ENCODE measurements at regions not wholly inside any gene's neighbourhood (a gene's known extent, or its start where the extent isn't known, plus 50 kb on each side); places are given as distances from the start of the nearest gene placed in this dataset.
A peak's percentile ranks its signal among the peaks of the same experiment; 100 is the strongest.
"Not testable (repeated sequence)": the region's sequence is repeated elsewhere in the genome, so short reads cannot be mapped to it uniquely, and the experiment has no call there.

DNA sequence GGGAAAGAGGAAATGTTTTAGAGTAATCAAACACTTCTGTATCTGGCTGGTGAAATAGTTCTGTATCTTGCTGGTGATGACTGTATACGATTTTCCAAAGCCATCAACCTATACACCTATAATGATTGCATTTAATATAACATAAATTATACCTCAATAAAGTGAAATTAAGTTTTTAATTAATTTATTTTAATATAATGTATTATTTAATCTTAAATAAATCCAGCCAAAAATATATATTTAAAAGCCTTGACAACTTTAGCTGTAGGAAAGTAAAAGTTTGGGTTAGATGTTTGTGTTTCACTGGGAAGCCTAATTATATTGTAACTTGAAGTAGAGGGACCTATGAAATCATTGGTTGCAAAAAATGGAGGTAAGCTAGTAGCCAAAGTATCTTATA lies 654.8 kb upstream of the MIS18BP1 start:
- Histone ChIP-seq H3K27ac (ENCODE audit: low read depth, low read length) (no peak overlapping the region), H3K9me3 (ENCODE audit: control insufficient read depth, insufficient read depth, low read depth, low read length) (peaks cover 5% of the 10 kb centered on the region)

DNA sequence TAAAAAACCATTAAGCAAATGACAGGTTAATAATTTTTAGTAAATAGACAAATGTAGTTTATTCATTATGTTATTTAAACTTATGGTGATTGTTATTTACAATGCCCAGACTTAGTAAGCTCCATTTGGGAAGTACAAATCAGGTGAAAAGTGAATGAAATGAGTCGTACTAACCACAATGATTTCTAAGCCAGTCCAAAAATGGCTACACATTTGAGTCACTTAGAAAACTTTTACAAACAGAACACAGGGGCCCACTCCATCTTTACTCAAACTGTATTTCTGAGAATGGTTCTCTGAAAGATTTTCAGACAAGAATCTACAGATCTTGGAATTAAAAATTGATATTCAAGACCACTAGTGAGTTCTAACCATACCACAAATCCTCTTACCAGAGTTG lies 653.3 kb upstream of the MIS18BP1 start:
- Histone ChIP-seq H3K27ac (ENCODE audit: low read depth, low read length) (no peak overlapping the region), H3K4me3 (ENCODE audit: low read depth, low read length) (no peak overlapping the region), H3K4me1 (ENCODE audit: control insufficient read depth, insufficient read depth, low read length) (no peaks in the 10 kb centered on the region), H3K9ac (ENCODE audit: low read length) (no peak overlapping the region), H3K36me3 (ENCODE audit: control insufficient read depth, insufficient read depth, low read length) (no peaks in the 10 kb centered on the region), H3K9me3 (ENCODE audit: control insufficient read depth, insufficient read depth, low read depth, low read length) (peaks cover 5% of the 10 kb centered on the region), H3K27me3 (ENCODE audit: control insufficient read depth, insufficient read depth, low read length) (no peaks in the 10 kb centered on the region)

More for the DNA sequence above, 654.8 kb upstream of the MIS18BP1 start:
- H3K36me3 ChIP-seq (ENCODE audit: control insufficient read depth, insufficient read depth, low read length) = no peaks in the 10 kb centered on the region
- no peak overlapping the region for H3K4me3 ChIP-seq (ENCODE audit: low read depth, low read length)
- H3K9ac ChIP-seq (ENCODE audit: low read length) = no peak overlapping the region
- no peaks in the 10 kb centered on the region for H3K27me3 ChIP-seq (ENCODE audit: control insufficient read depth, insufficient read depth, low read length)
- H3K4me1 ChIP-seq (ENCODE audit: control insufficient read depth, insufficient read depth, low read length) = no peaks in the 10 kb centered on the region

DNA sequence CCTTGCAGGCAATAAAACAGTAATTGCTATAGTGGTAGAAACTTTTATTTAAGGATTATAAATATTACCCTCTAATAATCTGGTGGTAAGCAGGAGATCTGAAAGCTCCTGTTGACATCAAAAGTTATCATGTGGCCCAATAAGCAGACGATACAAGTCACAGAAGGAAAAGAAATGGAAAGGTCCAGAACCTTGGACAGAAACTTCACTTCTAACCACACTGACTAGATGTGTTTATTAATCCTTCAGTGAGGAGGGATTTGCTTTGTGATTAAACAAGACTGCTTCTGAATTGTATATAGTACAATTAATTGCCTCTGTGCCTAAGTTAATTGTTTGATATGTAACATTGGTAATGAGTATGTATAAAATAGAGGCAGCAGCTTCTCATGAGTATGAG lies 652.7 kb upstream of the MIS18BP1 start:
- no peaks in the 10 kb centered on the region for H3K27me3 ChIP-seq (ENCODE audit: control insufficient read depth, insufficient read depth, low read length)
- no peak overlapping the region for H3K4me3 ChIP-seq (ENCODE audit: low read depth, low read length)
- no peak overlapping the region for H3K9ac ChIP-seq (ENCODE audit: low read length)
- H3K4me1 ChIP-seq (ENCODE audit: control insufficient read depth, insufficient read depth, low read length) = no peaks in the 10 kb centered on the region
- H3K9me3 ChIP-seq (ENCODE audit: control insufficient read depth, insufficient read depth, low read depth, low read length) = peaks cover 3% of the 10 kb centered on the region
- no peaks in the 10 kb centered on the region for H3K36me3 ChIP-seq (ENCODE audit: control insufficient read depth, insufficient read depth, low read length)
- H3K27ac ChIP-seq (ENCODE audit: low read depth, low read length) = no peak overlapping the region

DNA sequence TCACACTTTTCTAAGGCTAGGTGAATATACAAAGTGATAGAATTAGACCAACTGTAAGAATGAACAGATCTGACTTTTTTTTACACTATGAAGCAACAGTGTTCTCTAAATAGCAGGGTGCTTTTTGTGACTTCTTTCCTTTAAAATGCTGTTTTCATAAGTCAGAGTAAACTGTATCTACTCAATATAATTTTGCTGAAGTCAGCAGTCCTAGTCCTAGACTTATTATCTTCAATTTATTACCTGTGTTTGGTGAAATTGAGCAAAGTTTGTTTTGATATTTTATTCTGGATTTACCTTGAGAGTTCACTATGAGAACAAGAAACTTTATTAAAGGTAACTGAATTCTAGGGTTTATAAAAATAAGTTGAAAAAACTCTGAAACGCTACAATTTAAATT lies 651.3 kb upstream of the MIS18BP1 start:
- Histone ChIP-seq H3K27me3 (ENCODE audit: control insufficient read depth, insufficient read depth, low read length) (no peaks in the 10 kb centered on the region), H3K27ac (ENCODE audit: low read depth, low read length) (no peak overlapping the region), H3K36me3 (ENCODE audit: control insufficient read depth, insufficient read depth, low read length) (no peaks in the 10 kb centered on the region), H3K4me3 (ENCODE audit: low read depth, low read length) (no peak overlapping the region), H3K4me1 (ENCODE audit: control insufficient read depth, insufficient read depth, low read length) (no peaks in the 10 kb centered on the region), H3K9ac (ENCODE audit: low read length) (no peak overlapping the region), H3K9me3 (ENCODE audit: control insufficient read depth, insufficient read depth, low read depth, low read length) (no peaks in the 10 kb centered on the region)

DNA sequence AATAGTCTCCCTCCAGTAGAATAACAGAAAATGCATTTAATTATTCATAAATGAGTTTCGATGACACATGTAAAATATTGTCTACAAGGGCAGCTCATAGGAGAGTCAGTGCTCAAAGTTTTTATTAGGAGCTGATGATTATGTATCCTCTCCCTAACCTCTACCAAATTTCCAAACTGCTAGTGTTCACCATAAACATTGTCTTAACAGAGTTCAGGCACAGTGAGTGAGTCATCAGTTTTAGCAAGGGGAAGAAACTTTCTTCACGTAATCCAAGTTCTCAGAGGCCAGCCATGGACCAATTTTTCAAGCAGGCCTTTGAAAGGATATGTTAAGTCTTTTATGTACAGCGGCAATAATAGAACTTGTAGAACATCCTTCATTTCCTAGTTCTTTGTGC lies 649.2 kb upstream of the MIS18BP1 start:
- Histone ChIP-seq H3K27ac (ENCODE audit: low read depth, low read length) (no peak overlapping the region), H3K27me3 (ENCODE audit: control insufficient read depth, insufficient read depth, low read length) (no peaks in the 10 kb centered on the region), H3K9me3 (ENCODE audit: control insufficient read depth, insufficient read depth, low read depth, low read length) (no peaks in the 10 kb centered on the region), H3K4me3 (ENCODE audit: low read depth, low read length) (no peak overlapping the region), H3K9ac (ENCODE audit: low read length) (no peak overlapping the region), H3K36me3 (ENCODE audit: control insufficient read depth, insufficient read depth, low read length) (no peaks in the 10 kb centered on the region), H3K4me1 (ENCODE audit: control insufficient read depth, insufficient read depth, low read length) (no peaks in the 10 kb centered on the region)

DNA sequence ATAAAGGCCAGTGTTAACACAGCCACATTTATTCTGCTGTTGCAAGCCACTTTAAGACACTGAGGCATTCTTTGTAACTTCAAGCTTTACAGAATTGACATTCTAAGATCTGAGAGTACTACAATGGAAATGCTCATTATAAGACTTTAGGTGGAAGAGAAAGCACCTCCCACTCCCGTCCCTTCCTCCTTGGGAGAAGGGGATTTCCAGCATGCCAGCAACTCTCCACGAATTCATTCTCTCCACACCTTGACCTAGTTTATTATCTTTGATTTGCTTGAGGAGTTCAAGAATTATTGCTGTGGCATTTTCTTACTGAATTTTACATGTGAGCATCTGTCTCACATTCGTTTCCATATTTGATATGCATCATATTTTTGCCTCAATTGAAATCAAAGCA lies 644.4 kb upstream of the MIS18BP1 start:
- Histone ChIP-seq H3K27me3 (ENCODE audit: control insufficient read depth, insufficient read depth, low read length) (no peaks in the 10 kb centered on the region), H3K27ac (ENCODE audit: low read depth, low read length) (no peak overlapping the region), H3K4me1 (ENCODE audit: control insufficient read depth, insufficient read depth, low read length) (no peaks in the 10 kb centered on the region), H3K36me3 (ENCODE audit: control insufficient read depth, insufficient read depth, low read length) (no peaks in the 10 kb centered on the region), H3K4me3 (ENCODE audit: low read depth, low read length) (no peak overlapping the region), H3K9ac (ENCODE audit: low read length) (no peak overlapping the region), H3K9me3 (ENCODE audit: control insufficient read depth, insufficient read depth, low read depth, low read length) (no peaks in the 10 kb centered on the region)

DNA sequence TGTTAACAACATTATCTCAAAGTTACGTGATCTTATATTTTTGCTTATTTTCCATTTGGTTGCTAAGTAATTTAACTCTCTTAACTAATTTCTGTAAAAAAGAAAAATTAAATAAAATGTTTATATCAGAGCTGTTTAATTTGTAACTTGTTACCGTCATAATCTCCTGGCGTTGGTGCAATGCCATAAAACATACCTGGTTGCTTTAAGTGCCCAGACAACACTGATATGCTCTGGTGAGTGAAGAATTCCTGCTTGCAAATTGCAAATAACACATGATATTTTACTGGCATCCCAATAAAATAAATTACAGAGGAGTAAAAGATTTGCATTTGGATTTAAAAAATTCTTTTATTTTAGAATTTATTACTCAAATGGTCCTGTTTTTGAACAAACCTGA lies 640.1 kb upstream of the MIS18BP1 start:
- Histone ChIP-seq H3K36me3 (ENCODE audit: control insufficient read depth, insufficient read depth, low read length) (no peaks in the 10 kb centered on the region), H3K27me3 (ENCODE audit: control insufficient read depth, insufficient read depth, low read length) (no peaks in the 10 kb centered on the region), H3K9me3 (ENCODE audit: control insufficient read depth, insufficient read depth, low read depth, low read length) (no peaks in the 10 kb centered on the region), H3K9ac (ENCODE audit: low read length) (no peak overlapping the region), H3K27ac (ENCODE audit: low read depth, low read length) (no peak overlapping the region), H3K4me3 (ENCODE audit: low read depth, low read length) (no peak overlapping the region), H3K4me1 (ENCODE audit: control insufficient read depth, insufficient read depth, low read length) (peaks cover 11% of the 10 kb centered on the region)

DNA sequence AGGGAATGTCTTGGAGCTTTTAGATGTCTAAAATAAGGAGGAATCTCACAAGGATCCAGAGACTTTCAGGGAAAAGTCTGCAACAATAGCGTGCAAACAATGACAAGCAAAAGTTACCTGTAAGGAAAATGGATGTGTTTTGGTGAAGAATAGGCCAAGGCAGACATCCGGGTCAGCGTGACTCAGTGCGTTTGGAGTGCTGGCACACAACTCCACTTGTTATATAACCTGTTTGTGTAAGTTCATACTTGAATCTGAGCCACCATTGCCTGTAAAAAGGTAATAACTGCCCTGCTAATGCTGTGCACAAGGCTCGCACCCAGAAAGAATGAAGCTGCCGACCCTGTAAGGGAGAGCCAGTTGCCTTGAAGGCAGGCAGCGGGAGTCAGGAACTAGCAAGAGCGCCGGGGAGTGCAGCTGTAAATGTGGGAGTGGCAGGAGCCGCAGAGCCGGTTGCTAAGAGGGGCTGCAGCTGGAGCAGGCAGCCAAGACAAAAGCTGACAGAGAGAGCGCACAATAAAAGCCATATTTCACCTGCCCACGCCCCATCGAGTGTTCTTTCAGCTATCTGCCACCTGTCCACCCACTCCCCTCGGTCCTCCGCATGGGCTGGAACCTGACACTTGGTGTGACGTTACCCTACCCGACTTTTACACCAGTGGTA lies 638.5 kb upstream of the MIS18BP1 start:
- Histone ChIP-seq H3K4me1 (ENCODE audit: control insufficient read depth, insufficient read depth, low read length) (peaks cover 11% of the 10 kb centered on the region), H3K4me3 (ENCODE audit: low read depth, low read length) (peak overlapping the region; percentile 16; the same call in 1 of the 2 replicates), H3K9me3 (ENCODE audit: control insufficient read depth, insufficient read depth, low read depth, low read length) (no peaks in the 10 kb centered on the region), H3K9ac (ENCODE audit: low read length) (no peak overlapping the region), H3K27me3 (ENCODE audit: control insufficient read depth, insufficient read depth, low read length) (no peaks in the 10 kb centered on the region), H3K36me3 (ENCODE audit: control insufficient read depth, insufficient read depth, low read length) (no peaks in the 10 kb centered on the region), H3K27ac (ENCODE audit: low read depth, low read length) (no peak overlapping the region)

DNA sequence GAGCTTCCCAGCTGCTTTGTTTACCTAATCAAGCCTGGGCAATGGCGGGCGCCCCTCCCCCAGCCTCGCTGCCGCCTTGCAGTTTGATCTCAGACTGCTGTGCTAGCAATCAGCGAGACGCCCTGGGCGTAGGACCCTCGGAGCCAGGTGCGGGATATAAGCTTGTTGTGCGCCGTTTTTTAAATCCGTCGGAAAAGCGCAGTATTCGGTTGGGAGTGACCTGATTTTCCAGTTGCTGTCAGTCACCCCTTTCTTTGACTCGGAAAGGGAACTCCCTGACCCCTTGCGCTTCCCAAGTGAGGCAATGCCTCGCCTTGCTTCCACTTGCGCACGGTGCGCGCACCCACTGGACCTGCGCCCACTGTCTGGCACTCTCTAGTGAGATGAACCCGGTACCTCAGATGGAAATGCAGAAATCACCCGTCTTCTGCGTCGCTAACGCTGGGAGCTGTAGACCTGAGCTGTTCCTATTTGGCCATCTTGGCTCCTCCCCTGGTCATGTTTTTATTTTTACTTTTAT lies 635.8 kb upstream of the MIS18BP1 start:
- not testable (repeated sequence) for H3K36me3 ChIP-seq (ENCODE audit: control insufficient read depth, insufficient read depth, low read length); H3K27me3 ChIP-seq (ENCODE audit: control insufficient read depth, insufficient read depth, low read length); H3K27ac ChIP-seq (ENCODE audit: low read depth, low read length); H3K9me3 ChIP-seq (ENCODE audit: control insufficient read depth, insufficient read depth, low read depth, low read length)
- Histone ChIP-seq H3K4me1 (ENCODE audit: control insufficient read depth, insufficient read depth, low read length) (peaks cover 11% of the 10 kb centered on the region), H3K4me3 (ENCODE audit: low read depth, low read length) (peak overlapping the region; percentile 53), H3K9ac (ENCODE audit: low read length) (peak overlapping the region; percentile 48)

DNA sequence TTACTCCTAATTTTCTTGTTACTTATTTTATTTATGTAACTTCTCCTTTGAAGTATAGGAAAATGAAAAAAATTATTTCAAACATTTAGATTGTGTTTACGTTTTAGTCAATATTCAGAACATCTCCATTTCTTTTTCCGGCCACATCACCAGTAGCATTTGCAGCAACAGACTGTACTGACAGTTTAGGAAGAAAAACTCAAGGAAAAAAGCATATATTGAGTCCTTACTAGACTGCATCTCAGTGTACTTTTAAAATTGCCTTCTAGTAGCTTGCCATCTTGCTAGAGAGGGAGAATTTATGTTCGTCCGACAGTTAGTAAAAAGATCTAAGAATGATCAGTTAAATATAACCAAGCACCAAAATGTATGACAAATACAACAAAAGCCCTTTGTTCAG lies 625.0 kb upstream of the MIS18BP1 start:
- no peaks in the 10 kb centered on the region for H3K27me3 ChIP-seq (ENCODE audit: control insufficient read depth, insufficient read depth, low read length)
- H3K4me1 ChIP-seq (ENCODE audit: control insufficient read depth, insufficient read depth, low read length) = no peaks in the 10 kb centered on the region
- no peak overlapping the region for H3K4me3 ChIP-seq (ENCODE audit: low read depth, low read length)
- no peak overlapping the region for H3K9ac ChIP-seq (ENCODE audit: low read length)
- peaks cover 6% of the 10 kb centered on the region; the same call in 1 of the 2 replicates for H3K9me3 ChIP-seq (ENCODE audit: control insufficient read depth, insufficient read depth, low read depth, low read length)
- H3K27ac ChIP-seq (ENCODE audit: low read depth, low read length) = no peak overlapping the region
- no peaks in the 10 kb centered on the region for H3K36me3 ChIP-seq (ENCODE audit: control insufficient read depth, insufficient read depth, low read length)

DNA sequence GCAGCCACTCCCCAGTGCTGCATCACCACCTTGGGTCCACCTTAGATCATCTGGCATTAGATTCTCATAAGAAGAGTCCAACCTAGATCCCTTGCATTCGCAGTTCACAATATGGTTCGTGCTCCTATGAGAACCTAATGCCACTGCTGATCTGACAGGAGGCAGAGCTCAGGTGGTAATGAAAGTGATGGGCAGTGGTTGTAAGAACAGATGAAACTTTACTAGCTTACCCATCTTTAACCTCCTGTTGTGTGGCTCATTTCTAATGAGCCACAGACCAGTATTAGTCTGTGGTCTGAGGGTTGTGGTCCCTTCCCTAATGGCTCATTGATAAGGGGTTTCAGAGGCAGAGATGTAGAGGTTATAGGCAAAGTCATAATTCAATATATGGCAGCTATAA lies 615.9 kb upstream of the MIS18BP1 start:
- Histone ChIP-seq H3K9me3 (ENCODE audit: control insufficient read depth, insufficient read depth, low read depth, low read length) (peaks cover 22% of the 10 kb centered on the region), H3K27ac (ENCODE audit: low read depth, low read length) (no peak overlapping the region), H3K4me1 (ENCODE audit: control insufficient read depth, insufficient read depth, low read length) (no peaks in the 10 kb centered on the region), H3K36me3 (ENCODE audit: control insufficient read depth, insufficient read depth, low read length) (no peaks in the 10 kb centered on the region), H3K9ac (ENCODE audit: low read length) (no peak overlapping the region), H3K27me3 (ENCODE audit: control insufficient read depth, insufficient read depth, low read length) (no peaks in the 10 kb centered on the region), H3K4me3 (ENCODE audit: low read depth, low read length) (no peak overlapping the region)
